HG02763 (cell line): ENCODE measurements at regions not wholly inside any gene's neighbourhood (a gene's known extent, or its start where the extent isn't known, plus 50 kb on each side); places are given as distances from the start of the nearest gene placed in this dataset.
"Not testable (repeated sequence)": the region's sequence is repeated elsewhere in the genome, so short reads cannot be mapped to it uniquely, and the experiment has no call there.

Experiments
- ATAC-seq: cut with Tn5 transposase; IDR thresholded peaks from one replicate; pipeline ENCODE4 v1.9.1; 2021; ENCODE audit warnings: mild to moderate bottlenecking, moderate library complexity; ENCODE audit not compliant: unreplicated experiment

- ATAC-seq: not testable (repeated sequence)
Measured at GRCh38 chr2:87452193-87452592, 295.7 kb upstream of the PLGLB2 start.

GRCh38 chr2:87452861-87453260 is 295.0 kb upstream of the PLGLB2 start:
- ATAC-seq: not testable (repeated sequence)

GRCh38 chr2:87453965-87454364 is 293.9 kb upstream of the PLGLB2 start:
- ATAC-seq: not testable (repeated sequence)

GRCh38 chr2:87454421-87454820 is 293.5 kb upstream of the PLGLB2 start:
- ATAC-seq: not testable (repeated sequence)

- peak; percentile 53 for ATAC-seq
Measured at GRCh38 chr2:87455209-87455853, 292.6 kb upstream of the PLGLB2 start.

GRCh38 chr2:87455854-87456249 is 292.0 kb upstream of the PLGLB2 start:
- peak; percentile 34 for ATAC-seq

GRCh38 chr2:87456477-87457128 is 291.3 kb upstream of the PLGLB2 start:
- ATAC-seq: peak; percentile 65

GRCh38 chr2:87457129-87457499 is 290.8 kb upstream of the PLGLB2 start:
- not testable (repeated sequence) for ATAC-seq

GRCh38 chr2:87458938-87459337 is 288.9 kb upstream of the PLGLB2 start:
- ATAC-seq: not testable (repeated sequence)

- not testable (repeated sequence) for ATAC-seq
Measured at GRCh38 chr2:87460104-87460503, 287.8 kb upstream of the PLGLB2 start.

- not testable (repeated sequence) for ATAC-seq
Measured at GRCh38 chr2:87460662-87461061, 287.2 kb upstream of the PLGLB2 start.

- ATAC-seq: not testable (repeated sequence)
Measured at GRCh38 chr2:87461671-87462070, 286.2 kb upstream of the PLGLB2 start.

- ATAC-seq: not testable (repeated sequence)
Measured at GRCh38 chr2:87464219-87464618, 283.7 kb upstream of the PLGLB2 start.

GRCh38 chr2:87465730-87466129 is 282.2 kb upstream of the PLGLB2 start:
- ATAC-seq: not testable (repeated sequence)

- peak; percentile 58 for ATAC-seq
Measured at GRCh38 chr2:87466591-87467120, 281.2 kb upstream of the PLGLB2 start.

- not testable (repeated sequence) for ATAC-seq
Measured at GRCh38 chr2:87468429-87468981, 279.4 kb upstream of the PLGLB2 start.

- ATAC-seq: peak; percentile 42
Measured at GRCh38 chr2:87469180-87470151, 278.4 kb upstream of the PLGLB2 start.

GRCh38 chr2:87470381-87471380 is 277.2 kb upstream of the PLGLB2 start:
- peak; percentile 37 for ATAC-seq

GRCh38 chr2:87471478-87471877 is 276.4 kb upstream of the PLGLB2 start:
- not testable (repeated sequence) for ATAC-seq
